Kidney capillary endothelial cell (primary cell): ENCODE measurements at regions not wholly inside any gene's neighbourhood (a gene's known extent, or its start where the extent isn't known, plus 50 kb on each side); places are given as distances from the start of the nearest gene placed in this dataset.

Experiments
- DNase-seq: peaks from one replicate; pipeline ENCODE4 v3.0.0-alpha.2; 2018; ENCODE audit warnings: low spot score

DNA sequence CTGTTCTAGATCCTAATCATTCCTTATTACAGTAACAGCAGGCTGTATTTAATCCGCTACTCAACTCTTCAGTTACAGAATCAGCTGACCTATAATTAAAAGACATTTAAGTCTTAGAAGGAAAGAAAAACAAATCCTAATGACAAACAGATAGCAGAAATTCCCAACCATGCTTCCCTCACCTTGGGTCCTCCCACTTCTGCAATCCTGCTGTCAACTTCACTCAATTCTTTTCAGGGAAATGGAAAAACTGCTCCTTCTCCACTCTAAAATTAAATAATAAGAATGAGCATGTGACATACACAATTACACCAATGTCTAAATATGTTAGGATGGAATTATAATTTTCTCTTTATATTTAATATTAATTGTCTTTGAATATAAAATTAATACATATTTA, 182.6 kb upstream of the LYPLAL1 start:
- no peak for DNase-seq

GRCh38 chr1:218994615-218995014, 179.1 kb upstream of the LYPLAL1 start:
- no peak for DNase-seq

DNA sequence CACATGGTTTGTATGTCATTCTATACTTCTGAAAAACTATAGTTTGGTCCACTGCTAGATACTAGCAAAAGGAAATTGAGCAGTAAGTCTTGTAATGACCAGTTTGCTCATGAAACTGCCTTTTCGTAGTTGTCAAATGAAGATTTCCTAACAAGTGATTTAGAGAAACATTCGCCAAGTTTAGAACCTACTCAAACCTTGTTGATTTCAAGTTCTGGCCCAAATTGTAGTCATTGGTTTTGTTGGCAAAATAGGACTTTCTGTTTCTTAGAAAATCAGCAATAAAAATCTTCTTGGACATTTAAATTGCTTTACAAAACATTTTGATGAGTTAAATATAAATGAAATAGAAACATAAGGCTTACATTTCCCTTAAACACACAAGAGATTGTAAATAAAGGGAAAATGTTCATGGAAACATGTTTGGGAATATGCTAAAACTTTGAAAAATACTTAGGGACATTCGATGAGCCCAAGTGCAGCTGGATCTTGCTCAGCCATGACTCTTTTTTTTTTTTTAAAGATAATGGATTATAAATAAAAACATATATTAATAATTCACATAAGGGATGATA, 178.5 kb upstream of the LYPLAL1 start:
- DNase-seq, result no peak

DNA sequence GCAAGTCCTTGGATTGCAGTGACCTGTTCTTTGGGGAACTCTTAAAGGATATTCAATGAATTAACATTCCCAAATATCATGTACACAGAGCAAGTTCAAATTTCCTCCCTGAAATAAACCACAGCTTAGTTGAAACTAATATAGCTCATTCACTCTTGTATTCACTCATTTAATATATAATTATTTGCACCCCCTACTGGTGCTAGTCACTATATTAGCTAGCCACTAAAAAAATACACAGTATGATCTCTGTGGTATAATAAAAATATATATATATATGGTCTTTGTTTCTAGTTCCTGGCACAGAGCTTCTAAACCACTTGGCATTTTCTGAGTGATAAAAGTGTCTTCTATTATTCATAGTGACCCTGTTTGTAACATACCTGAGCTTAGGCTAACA, 177.3 kb upstream of the LYPLAL1 start:
- peak; percentile 3 for DNase-seq

GRCh38 chr1:219000005-219000404, 173.7 kb upstream of the LYPLAL1 start:
- DNase-seq, result no peak

DNA sequence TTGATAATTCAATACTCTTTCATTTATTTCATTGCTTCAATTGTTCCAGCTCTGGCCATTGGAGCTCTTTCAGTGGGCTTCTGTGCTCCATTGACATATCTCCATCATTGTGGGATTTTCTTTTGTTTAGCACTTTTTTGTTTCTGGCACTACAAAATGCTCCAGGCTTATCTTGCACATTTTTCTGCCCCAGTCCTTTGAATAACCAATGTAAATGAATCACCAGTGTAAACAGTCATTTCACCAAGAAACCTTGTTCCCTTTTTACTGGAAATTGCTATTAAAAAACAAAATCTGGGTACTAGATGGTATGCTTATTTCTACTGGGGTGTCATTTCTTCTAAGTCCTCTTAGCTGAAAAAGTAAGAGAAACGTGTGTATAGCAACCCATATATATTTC, 173.0 kb upstream of the LYPLAL1 start:
- DNase-seq, result no peak

DNA sequence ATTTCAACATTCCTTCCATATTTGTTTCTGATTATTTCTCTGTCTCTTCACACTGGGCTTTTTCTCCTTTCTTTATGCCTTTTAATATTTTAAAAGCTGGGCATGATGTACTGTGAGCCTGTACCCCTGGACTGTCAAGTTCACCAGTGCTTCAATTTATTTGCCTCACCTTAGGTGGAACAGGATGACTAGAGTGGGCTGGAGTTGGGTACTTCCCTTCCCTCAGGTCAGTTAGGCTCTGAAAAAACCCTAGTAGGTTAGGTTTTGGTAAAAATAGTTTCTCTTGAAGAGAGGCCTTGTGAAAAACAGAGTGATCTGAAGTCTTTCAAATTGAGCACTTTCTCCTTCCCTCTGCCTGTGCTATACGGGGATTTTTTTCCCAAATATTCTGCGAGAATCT, 163.0 kb upstream of the LYPLAL1 start:
- DNase-seq, result no peak

GRCh38 chr1:219020386-219020785, 153.3 kb upstream of the LYPLAL1 start:
- DNase-seq, result peak; percentile 3

- no peak for DNase-seq
Observed at GRCh38 chr1:219020846-219021245, 152.8 kb upstream of the LYPLAL1 start.

DNA sequence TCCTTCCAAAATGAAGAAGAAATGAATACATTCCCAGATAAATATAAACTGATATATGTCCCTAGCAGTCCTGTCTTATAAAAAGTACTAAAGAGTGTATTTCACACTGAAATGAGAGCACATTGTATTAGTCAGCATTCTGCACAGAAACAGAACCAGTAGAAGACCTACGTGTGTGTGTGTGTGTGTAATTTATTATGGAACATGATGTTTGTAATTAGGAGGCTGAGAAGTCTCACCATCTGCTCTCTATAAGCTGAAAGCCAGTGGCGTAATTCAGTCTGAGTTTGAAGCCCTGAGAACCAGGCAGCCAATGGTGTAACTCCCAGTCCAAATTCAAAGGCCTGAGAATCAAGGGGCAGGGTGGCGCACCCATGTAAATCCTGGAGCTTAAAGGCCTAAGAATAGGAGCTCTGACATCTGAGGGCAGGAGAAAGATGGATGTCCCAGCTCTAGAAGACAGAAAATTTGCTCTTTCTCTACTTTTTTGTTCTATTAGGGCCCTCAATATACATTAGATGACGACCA, 146.5 kb upstream of the LYPLAL1 start:
- no peak for DNase-seq

GRCh38 chr1:219031809-219032208, 141.9 kb upstream of the LYPLAL1 start:
- peak; percentile 20 for DNase-seq

DNA sequence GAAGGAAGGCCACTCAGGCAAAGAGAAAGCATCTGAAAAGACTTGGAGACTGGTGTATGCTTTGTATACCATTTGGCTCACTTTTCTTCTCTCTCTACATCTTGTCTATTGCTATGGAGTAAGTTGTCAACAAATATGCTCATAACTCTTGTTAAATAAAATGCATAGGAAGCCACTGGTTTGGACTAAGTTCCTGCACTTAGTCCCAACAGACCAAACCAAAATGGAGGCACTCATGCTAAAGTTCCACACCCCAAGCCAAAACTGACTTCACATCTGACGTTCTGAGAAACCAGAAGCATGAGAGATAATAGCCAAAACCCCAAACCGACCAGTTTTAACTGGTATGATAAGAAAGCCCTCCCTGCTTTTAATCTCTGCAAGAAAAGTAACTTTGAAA, 135.3 kb upstream of the LYPLAL1 start:
- DNase-seq, result no peak

DNA sequence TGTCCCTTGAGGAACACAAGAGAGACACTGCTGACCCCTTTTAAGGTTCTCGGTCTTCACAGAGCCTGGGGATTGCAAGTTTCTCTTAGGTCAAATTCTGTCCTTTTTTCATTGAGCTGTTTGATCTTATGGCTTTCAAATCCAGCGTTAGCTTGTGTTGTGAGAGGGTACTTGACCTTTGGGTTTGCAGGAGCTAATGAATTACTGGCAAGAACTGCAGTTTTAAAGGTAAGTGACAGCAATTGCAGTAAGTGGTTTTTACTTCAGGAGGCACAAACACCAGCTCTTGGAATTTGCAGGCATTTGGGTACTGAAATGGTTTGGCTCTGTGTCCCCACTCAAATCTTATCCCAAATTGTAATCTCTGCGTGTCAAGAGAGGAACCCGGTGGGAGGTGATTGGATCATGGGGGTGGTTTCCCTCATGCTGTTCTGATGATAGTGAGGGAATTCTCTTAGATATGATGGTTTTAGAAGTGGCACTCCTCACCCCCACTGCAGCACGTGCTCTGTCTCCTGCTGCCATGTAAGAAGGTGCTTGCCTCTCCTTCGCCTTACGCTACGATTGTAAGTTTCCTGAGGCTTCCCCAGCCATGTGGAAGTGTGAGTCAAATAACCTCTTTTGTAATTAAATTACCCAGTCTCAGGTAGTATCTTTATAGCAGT, 134.5 kb upstream of the LYPLAL1 start:
- DNase-seq, result no peak

- no peak for DNase-seq
Observed at GRCh38 chr1:219039682-219040154, 134.0 kb upstream of the LYPLAL1 start.

GRCh38 chr1:219040291-219040690, 133.4 kb upstream of the LYPLAL1 start:
- DNase-seq, result no peak

GRCh38 chr1:219041141-219041540, 132.5 kb upstream of the LYPLAL1 start:
- DNase-seq, result no peak

DNA sequence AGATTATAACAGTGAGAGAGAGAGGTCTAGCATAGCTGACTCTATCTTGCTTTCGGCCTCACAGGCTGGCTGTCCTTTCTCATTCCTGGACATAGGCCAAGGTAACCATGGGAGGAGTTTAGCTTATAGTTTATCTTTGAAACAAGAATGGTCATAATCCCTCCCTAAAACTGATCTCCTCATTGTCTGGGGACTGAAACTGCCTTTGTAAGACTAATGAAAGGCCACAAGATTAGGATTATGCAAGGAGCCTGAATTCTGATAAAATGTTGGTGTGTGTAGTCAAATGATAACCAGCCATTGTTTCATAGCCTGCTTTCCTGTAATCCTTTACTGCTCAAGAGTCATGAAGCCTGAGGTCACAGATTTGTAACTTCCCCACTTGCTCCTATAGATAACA, 131.9 kb upstream of the LYPLAL1 start:
- DNase-seq, result no peak

DNA sequence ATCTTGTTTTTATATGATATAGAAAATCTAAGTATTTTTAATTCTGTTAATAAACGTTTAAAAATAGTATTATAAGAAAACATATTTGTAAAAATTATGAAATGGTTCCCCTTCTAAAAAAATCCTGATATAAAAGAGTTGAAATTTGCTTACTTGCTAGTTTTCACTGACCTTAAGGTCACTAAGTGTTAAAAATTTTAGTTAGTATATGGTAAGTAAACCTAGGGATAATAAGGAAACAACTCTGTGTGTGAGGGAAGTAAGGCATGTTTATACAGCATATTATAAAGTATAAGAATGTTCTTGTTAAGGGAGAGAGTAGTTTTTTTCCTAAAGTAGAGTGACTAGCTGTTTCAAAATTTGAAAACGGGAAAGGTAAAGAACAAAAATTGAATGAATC, 130.9 kb upstream of the LYPLAL1 start:
- DNase-seq, result no peak

DNA sequence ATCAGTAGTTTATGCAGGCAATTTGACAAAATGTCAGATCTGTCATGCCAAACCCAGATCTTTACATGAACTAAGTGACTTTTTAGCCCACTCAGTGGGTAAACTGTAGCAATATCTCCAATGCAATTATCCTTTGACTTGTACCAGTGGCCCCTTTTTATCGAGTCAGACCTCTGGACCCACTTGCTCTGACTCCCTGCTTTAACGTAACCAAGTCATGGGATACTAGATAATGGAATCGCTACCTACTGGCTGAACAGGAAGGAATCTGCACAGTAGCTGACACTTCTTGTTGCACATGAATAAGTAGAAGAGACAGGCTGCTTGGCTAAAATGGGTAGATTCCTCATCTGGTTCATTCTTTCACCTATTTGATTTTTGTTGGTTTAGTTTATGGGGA, 128.4 kb upstream of the LYPLAL1 start:
- no peak for DNase-seq

DNA sequence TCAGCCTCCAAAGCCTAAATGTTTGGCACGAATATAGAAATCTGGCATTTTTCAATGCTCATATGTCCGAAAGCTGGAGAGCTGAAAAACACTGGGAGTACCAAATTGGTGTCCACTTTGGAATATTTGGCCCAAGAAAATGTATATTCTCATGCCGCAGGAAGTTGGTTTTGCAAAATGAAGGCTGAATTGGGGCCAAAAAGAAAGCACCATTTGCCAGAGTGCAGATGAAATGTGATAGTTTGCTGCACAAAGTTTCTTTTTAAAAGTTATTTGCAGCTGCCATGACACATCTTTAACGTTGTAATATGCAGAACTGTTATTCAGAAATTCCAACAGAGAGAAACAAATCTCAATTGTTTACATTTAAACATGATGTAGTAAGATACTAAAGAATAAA, 124.2 kb upstream of the LYPLAL1 start:
- DNase-seq, result no peak

GRCh38 chr1:219050086-219050821, 123.4 kb upstream of the LYPLAL1 start:
- no peak for DNase-seq

GRCh38 chr1:219050822-219051125, 122.9 kb upstream of the LYPLAL1 start:
- no peak for DNase-seq

- no peak for DNase-seq
Observed at GRCh38 chr1:219051547-219051946, 122.1 kb upstream of the LYPLAL1 start.
